ENCODE measurements at regions not wholly inside any gene's neighbourhood (a gene's known extent, or its start where the extent isn't known, plus 50 kb on each side); places are given as distances from the start of the nearest gene placed in this dataset.

- Histone ChIP-seq H3K9me3 (ENCODE audit: low read length) (no peaks in the 10 kb centered on the region), H3K9me2 (ENCODE audit: insufficient read depth, low read length) (no peaks in the 10 kb centered on the region), H3K4me2 (ENCODE audit: low read length) (no peak overlapping the region), H3K27ac (ENCODE audit: low read length) (no peak overlapping the region), H3K4me3 (ENCODE audit: low read length) (no peak overlapping the region), H3K79me2 (replicated peaks; ENCODE audit: insufficient read depth, low read length) (no peaks in the 10 kb centered on the region), H4K20me1 (ENCODE audit: insufficient read depth) (no peaks in the 10 kb centered on the region), H2AFZ (ENCODE audit: low read depth, low read length) (no peak overlapping the region), H3K9ac (ENCODE audit: low read length) (no peak overlapping the region), H3K36me3 (ENCODE audit: insufficient read depth, low read length) (no peaks in the 10 kb centered on the region), H3K27me3 (ENCODE audit: insufficient read depth, low read depth, low read length) (no peaks in the 10 kb centered on the region), H3F3A (ENCODE audit: insufficient read depth, low read length, poor library complexity, severe bottlenecking) (no peaks in the 10 kb centered on the region)
- no peak for TF ChIP-seq CTCF (IDR thresholded peaks at IDR 0.05; ENCODE audit: poor library complexity, severe bottlenecking)
- no peak for TF ChIP-seq EZH2 (IDR thresholded peaks at IDR 0.05; ENCODE audit: borderline replicate concordance, insufficient read depth, low read length, poor library complexity, severe bottlenecking)
- TF ChIP-seq REST (IDR thresholded peaks at IDR 0.05; ENCODE audit: borderline replicate concordance), result no peak
- no peak for TF ChIP-seq TAF1 (IDR thresholded peaks at IDR 0.05; ENCODE audit: low read depth)
- TF ChIP-seq SMC3 (conservative IDR thresholded peaks at IDR 0.05; ENCODE audit: poor library complexity), result no peak
- no peak for TF ChIP-seq MXI1 (conservative IDR thresholded peaks at IDR 0.05; ENCODE audit: poor library complexity, severe bottlenecking)
These were observed 82.2 kb upstream of the SEC11C start for GRCh38 chr18:59057493-59057795.

- Histone ChIP-seq H3K4me3 (ENCODE audit: low read length) (no peak overlapping the region), H4K20me1 (ENCODE audit: insufficient read depth) (no peaks in the 10 kb centered on the region), H3K9me3 (ENCODE audit: low read length) (no peaks in the 10 kb centered on the region), H3F3A (ENCODE audit: insufficient read depth, low read length, poor library complexity, severe bottlenecking) (no peaks in the 10 kb centered on the region), H3K79me2 (replicated peaks; ENCODE audit: insufficient read depth, low read length) (no peaks in the 10 kb centered on the region), H3K9ac (ENCODE audit: low read length) (no peak overlapping the region), H2AFZ (ENCODE audit: low read depth, low read length) (no peak overlapping the region), H3K4me2 (ENCODE audit: low read length) (no peak overlapping the region), H3K27ac (ENCODE audit: low read length) (no peak overlapping the region), H3K9me2 (ENCODE audit: insufficient read depth, low read length) (no peaks in the 10 kb centered on the region), H3K27me3 (ENCODE audit: insufficient read depth, low read depth, low read length) (no peaks in the 10 kb centered on the region), H3K36me3 (ENCODE audit: insufficient read depth, low read length) (no peaks in the 10 kb centered on the region)
- TF ChIP-seq CTCF (IDR thresholded peaks at IDR 0.05; ENCODE audit: poor library complexity, severe bottlenecking) (no peak), TAF1 (IDR thresholded peaks at IDR 0.05; ENCODE audit: low read depth) (no peak), EP300 (conservative IDR thresholded peaks at IDR 0.05; ENCODE audit: poor library complexity, severe bottlenecking) (no peak)
These were observed 81.7 kb upstream of the SEC11C start for GRCh38 chr18:59057969-59058368.

All from neural cell (in vitro differentiated cells).